ENCODE measurements at regions not wholly inside any gene's neighbourhood (a gene's known extent, or its start where the extent isn't known, plus 50 kb on each side); places are given as distances from the start of the nearest gene placed in this dataset.

DNA sequence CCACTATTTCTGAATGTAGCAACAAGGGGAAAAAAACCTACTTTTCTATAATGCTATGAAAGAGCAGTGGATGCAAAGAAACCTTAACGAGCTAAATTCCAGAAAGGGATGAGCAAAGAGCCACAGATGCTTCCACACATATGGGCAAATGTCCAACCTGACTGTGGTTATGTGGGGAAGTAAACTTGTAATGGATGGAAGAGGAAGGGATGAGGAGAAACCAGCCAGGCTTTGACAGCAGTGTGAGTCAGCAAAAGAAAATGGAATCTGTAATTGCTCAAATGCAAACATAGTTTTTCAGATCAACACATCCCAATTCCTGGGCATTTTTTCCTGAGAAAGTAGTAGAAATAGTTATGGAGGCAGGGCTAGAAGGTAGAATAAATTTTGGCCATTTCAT is 204.8 kb upstream of the CPHXL start:
- Histone ChIP-seq H3K4me3 (ENCODE audit: insufficient read depth, low read depth, low read length) (no peak overlapping the region), H3K18ac (ENCODE audit: low read depth, low read length) (no peak overlapping the region), H3K36me3 (ENCODE audit: control insufficient read depth, insufficient read depth, low read length) (no peaks in the 10 kb centered on the region), H2AFZ (replicated peaks; ENCODE audit: low read length, poor library complexity) (no peak overlapping the region), H3K4ac (ENCODE audit: low read depth, low read length) (no peak overlapping the region), H3K9me3 (ENCODE audit: control insufficient read depth, insufficient read depth, low read length) (no peaks in the 10 kb centered on the region), H3K4me2 (ENCODE audit: low read depth, low read length) (no peak overlapping the region; the same call in 1 of the 2 replicates), H4K8ac (ENCODE audit: low read depth in 2 of 2, low read length in 2 of 2) (no peak overlapping the region; a peak in 1 of 4 replicates), H2AK9ac (replicated peaks; ENCODE audit: low read depth, low read length, poor library complexity) (no peak overlapping the region), H3K79me1 (ENCODE audit: low read depth in 1 of 2, low read length in 2 of 2) (no peaks in the 10 kb centered on the region), H3K23ac (ENCODE audit: low read depth, low read length) (no peak overlapping the region), H3K56ac (ENCODE audit: extremely low read depth, insufficient read depth, low read length) (no peak overlapping the region), H4K5ac (ENCODE audit: low read depth, low read length) (no peak overlapping the region), H2BK15ac (ENCODE audit: low read depth, low read length) (no peak overlapping the region), H2AK5ac (ENCODE audit: low read depth, low read length) (no peak overlapping the region), H2BK20ac (ENCODE audit: low read depth, low read length) (no peak overlapping the region; the same call in 1 of the 2 replicates), H3K27ac (ENCODE audit: insufficient read depth, low read length) (no peak overlapping the region), H3K9ac (ENCODE audit: low read depth, low read length) (no peak overlapping the region), H3K27me3 (ENCODE audit: control insufficient read depth, insufficient read depth, low read length) (no peaks in the 10 kb centered on the region), H3K9me1 (ENCODE audit: insufficient read depth, low read length) (peaks cover 4% of the 10 kb centered on the region), H4K20me1 (ENCODE audit: insufficient read depth, low read length) (no peaks in the 10 kb centered on the region), H3K4me1 (ENCODE audit: control insufficient read depth, insufficient read depth, low read length) (peaks cover 6% of the 10 kb centered on the region), H2BK120ac (ENCODE audit: low read depth, low read length) (peak overlapping the region; percentile 67; the same call in 1 of the 2 replicates), H4K91ac (ENCODE audit: insufficient read depth, low read depth, low read length) (0 out of 2 replicates have a peak overlapping the region, but pooled peaks have one; percentile 38), H3K14ac (replicated peaks; ENCODE audit: low read depth, low read length) (no peak overlapping the region), H2BK5ac (ENCODE audit: low read depth, low read length, poor library complexity, severe bottlenecking) (no peak overlapping the region)
- peak; percentile 97 for DNase-seq
- in situ Hi-C loops (cut with MboI; ENCODE audit: low sequenced_read_pairs) (no loop called here), dilution Hi-C loops (cut with HindIII; ENCODE audit: low sequenced_read_pairs, unreplicated experiment) (no loop called here), intact Hi-C loops (cut with micrococcal nuclease) (no loop called here)
- no CpG with 5 or more reads among the region's 1 CpG for WGBS, 2 experiments (ENCODE audit: extremely low coverage in 2 of 2, insufficient read length in 1 of 2)
- ChIA-PET CTCF (no interaction called here), POLR2A (ENCODE audit: unreplicated experiment) (no interaction called here)
- BruUV-seq (replicated peaks) = no TSS peak
- TF ChIP-seq, protein P1, sequence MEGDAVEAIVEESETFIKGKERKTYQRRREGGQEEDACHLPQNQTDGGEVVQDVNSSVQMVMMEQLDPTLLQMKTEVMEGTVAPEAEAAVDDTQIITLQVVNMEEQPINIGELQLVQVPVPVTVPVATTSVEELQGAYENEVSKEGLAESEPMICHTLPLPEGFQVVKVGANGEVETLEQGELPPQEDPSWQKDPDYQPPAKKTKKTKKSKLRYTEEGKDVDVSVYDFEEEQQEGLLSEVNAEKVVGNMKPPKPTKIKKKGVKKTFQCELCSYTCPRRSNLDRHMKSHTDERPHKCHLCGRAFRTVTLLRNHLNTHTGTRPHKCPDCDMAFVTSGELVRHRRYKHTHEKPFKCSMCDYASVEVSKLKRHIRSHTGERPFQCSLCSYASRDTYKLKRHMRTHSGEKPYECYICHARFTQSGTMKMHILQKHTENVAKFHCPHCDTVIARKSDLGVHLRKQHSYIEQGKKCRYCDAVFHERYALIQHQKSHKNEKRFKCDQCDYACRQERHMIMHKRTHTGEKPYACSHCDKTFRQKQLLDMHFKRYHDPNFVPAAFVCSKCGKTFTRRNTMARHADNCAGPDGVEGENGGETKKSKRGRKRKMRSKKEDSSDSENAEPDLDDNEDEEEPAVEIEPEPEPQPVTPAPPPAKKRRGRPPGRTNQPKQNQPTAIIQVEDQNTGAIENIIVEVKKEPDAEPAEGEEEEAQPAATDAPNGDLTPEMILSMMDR (conservative IDR thresholded peaks at IDR 0.05; ENCODE audit: low read depth, low read length) = no peak
- TF ChIP-seq MAZ (IDR thresholded peaks at IDR 0.05; ENCODE audit: borderline replicate concordance, low read depth, low read length) = 0 out of 2 replicates have a peak, but pooled peaks have one; percentile 21
- TF ChIP-seq CEBPB (IDR thresholded peaks at IDR 0.05; ENCODE audit: low read depth, low read length) = 0 out of 2 replicates have a peak, but pooled peaks have one; percentile 32
- peak; percentile 70 for TF ChIP-seq RCOR1 (IDR thresholded peaks at IDR 0.05; ENCODE audit: insufficient replicate concordance, low read length)
- no peak for TF ChIP-seq MXI1 (IDR thresholded peaks at IDR 0.05; ENCODE audit: borderline replicate concordance, low read depth, low read length)
- peak; percentile 58 for TF ChIP-seq MAFK (IDR thresholded peaks at IDR 0.05; ENCODE audit: low read depth, low read length)
- TF ChIP-seq, protein P2, sequence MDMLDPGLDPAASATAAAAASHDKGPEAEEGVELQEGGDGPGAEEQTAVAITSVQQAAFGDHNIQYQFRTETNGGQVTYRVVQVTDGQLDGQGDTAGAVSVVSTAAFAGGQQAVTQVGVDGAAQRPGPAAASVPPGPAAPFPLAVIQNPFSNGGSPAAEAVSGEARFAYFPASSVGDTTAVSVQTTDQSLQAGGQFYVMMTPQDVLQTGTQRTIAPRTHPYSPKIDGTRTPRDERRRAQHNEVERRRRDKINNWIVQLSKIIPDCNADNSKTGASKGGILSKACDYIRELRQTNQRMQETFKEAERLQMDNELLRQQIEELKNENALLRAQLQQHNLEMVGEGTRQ (IDR thresholded peaks at IDR 0.05; ENCODE audit: low read depth, low read length) = no peak
- TF ChIP-seq CHD1 (IDR thresholded peaks at IDR 0.05; ENCODE audit: low read depth, low read length) = no peak
- TF ChIP-seq RAD21 (IDR thresholded peaks at IDR 0.05; ENCODE audit: low read length) = no peak
- TF ChIP-seq NFE2L2 (IDR thresholded peaks at IDR 0.05; ENCODE audit: low read depth, low read length) = peak; percentile 74; the same call in 1 of the 2 replicates
- TF ChIP-seq FOS (IDR thresholded peaks at IDR 0.05; ENCODE audit: low read depth, low read length) = peak; percentile 65; the same call in 1 of the 2 replicates
- TF ChIP-seq BHLHE40 (IDR thresholded peaks at IDR 0.05; ENCODE audit: low read depth, low read length) = no peak
- TF ChIP-seq POLR2A (IDR thresholded peaks at IDR 0.05; ENCODE audit: low read depth, low read length) = no peak
- no peak for TF ChIP-seq SMC3 (IDR thresholded peaks at IDR 0.05; ENCODE audit: low read depth, low read length)
- ATAC-seq (ENCODE audit: low read depth) = peak; percentile 85

Data from IMR-90 (cell line).